ENCODE measurements at regions not wholly inside any gene's neighbourhood (a gene's known extent, or its start where the extent isn't known, plus 50 kb on each side); places are given as distances from the start of the nearest gene placed in this dataset.
"Not testable (repeated sequence)": the region's sequence is repeated elsewhere in the genome, so short reads cannot be mapped to it uniquely, and the experiment has no call there.

DNA sequence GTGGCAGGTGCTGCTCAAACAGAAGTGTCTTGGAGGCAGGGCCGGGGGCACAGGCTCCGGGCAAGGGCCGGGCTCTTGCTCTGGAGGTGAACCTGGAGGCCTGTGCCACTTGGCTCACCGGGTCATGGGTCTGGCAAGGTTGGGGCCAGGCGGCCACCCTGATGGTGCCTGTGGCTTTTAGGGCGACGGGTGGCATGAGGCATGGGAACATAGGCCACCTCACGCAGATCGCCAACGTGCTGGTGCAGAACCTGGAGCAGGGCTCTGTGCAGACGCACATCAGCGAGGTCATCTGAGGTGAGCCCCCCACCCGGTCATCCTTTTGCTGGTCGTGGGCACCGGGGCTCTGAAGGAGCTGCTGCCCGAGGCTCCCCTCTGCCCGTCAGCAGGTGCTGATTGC is 202.7 kb downstream of the LIPI start:
- not testable (repeated sequence) for DNase-seq

DNA sequence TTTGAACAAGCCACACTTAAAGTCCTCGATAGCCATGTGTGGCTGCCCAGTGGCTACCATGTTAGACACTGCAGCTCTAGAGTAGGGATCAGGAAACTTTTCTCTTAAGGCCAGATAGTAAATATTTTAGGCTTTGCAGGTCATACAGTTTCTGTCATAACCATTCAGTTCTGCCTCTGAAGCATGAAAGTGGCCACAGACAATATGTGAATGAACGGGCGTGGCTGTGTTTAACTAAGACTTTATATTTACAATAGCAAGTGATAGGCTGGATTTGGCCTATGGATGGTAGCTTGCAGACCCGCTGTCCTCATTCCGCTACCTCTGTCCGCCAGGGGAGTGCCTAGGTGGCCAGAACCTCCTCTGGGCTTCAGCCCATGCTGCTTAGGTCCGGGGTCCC is 204.6 kb downstream of the LIPI start:
- not testable (repeated sequence) for DNase-seq

DNA sequence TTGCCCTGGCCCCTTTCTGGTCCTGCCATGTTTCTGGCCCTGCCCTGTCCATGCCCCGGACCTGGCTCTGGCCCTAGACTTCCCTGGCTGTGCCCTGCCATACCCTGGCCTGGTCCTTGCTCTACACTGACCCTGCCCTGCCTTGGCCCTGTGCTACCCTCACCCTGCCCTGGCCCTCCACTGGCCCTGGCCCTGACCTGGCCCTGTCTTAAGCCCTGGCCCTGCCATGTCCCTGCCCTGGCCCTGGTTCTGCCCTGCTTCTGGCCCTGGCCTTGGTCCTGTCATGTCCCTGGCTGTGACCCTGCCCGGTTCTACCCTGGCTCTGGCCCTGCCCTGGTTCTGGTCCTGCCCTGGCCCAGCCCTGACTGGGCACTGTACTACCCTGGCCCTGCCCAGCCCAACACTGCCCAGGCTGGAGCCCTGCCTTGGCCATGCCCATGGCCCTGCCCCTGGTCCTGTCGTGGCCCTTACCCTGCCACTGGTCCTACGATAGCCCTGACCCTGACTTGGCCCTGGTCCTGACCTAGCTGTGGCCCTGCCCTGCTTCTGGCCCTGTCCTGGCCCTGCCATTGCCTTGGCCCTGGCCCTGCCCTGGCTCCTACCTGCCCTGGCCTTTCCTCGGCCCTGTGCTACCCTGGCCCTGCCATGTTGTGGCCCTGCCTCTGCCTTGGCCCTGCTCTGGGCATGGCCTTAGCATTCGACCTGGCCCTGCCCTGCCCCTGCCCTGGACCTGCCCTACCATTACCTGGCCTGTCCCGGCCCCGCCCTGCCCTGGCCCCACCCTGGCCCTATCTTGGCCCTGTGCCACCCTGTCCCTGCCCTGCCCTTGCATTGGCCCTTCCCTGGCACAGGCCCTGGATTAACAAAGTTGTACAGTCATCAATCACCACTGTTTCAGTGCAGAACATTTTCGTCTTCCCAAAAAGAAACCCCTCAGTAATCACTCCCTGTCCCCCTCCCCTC is 223.5 kb downstream of the LIPI start:
- DNase-seq: not testable (repeated sequence)

DNA sequence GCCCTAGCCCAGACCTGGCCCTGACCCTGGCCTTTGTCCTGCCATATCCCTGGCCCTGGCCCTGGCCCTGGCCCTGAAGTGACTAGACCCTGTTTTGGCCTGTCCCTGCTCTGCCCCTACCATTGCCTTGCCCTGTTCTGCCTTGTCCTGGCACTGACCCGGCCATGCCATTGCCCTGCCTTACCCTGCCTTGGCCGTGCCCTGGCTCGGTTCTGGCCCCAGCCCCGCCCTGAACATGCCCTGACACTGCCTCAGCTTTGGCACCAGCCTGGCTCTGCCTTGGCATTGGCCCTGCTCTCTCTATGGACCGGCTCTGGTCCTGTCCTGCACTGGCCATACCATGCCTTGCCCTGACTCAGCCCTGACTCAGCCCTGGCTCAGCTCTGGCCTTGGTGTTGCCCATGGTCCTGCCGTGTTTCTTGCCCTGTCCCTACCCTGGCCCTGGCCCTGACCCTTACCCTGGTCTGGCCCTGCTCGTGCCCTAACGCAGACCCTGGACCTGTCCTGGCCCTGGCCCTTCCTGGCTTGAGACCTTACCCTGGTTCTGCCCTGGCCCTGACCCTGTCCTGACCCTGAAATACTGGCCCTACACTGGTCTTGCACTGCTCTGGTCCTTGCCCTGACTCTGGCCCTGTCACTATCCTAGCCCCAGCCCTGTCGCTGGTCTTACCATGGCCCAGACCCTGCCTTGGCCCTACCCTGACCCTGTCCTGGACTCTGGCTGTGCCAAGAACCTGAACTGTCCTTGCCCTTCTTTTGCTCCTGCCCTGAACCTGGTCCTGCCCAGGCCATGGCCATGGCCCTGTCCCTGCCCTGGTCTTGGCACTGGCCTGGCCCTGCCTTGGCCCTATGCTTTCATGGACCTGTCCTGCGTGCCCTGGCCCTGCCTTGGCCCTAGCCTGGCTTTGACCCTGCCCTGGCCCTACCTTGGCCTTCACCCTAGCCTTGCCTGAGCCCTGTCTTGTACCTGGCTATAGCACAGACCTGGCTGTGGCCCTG is 224.6 kb downstream of the LIPI start:
- DNase-seq: not testable (repeated sequence)

DNA sequence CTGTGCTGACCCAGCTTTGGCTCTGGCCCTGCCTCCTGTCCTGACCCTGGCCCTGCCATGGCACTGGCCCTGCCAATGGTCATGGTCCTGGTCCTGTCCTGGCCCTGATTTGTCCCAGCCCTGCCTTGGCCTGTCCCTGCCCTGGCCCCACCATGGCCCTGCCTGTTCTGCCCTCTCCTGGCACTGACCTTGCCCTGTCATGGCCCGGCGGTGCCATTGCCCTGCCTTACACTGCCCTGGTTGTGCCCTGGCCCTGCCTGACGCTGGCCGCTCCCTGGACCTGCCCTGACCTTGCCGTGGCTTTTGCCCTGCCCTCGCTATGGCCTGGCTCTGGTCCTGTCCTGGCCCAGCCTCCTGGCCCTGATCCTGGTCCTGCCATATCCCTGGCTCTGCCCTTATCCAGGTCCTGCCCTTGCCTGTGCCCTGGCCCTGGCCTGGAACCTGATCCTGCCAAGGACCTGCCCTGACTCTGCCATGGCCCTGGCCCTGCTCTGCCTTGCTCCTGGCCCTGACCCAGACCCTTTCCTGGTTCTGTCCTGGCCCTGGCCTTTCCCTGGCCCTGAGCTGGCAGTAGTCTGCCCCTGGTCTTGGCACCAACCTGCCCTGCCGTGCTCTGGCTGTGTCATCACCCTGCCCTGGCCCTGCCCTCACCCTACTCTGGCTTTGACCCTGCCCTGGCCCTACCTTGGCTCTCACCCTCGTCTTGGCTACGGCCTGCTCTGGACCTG is 225.5 kb downstream of the LIPI start:
- DNase-seq: not testable (repeated sequence)

DNA sequence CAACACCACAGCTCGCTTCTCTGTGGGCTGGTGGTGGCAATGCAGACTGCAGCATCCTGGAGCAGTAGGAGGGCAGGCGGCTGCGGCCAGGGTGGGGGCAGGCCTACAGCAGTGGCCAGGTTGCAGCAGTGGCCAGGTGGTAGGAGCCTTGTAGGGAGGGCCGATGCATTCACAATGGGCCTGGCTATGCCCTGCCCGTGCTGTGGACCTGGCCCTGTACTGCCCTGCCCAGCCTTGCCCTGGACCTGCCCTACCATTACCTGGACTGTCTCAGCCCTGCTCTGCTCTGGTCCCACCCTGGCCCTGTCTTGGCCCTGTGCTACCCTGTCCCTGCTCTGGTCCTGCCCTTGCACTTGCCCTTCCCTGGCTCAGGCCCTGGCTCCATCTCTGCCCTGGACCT is 226.0 kb downstream of the LIPI start:
- not testable (repeated sequence) for DNase-seq

DNA sequence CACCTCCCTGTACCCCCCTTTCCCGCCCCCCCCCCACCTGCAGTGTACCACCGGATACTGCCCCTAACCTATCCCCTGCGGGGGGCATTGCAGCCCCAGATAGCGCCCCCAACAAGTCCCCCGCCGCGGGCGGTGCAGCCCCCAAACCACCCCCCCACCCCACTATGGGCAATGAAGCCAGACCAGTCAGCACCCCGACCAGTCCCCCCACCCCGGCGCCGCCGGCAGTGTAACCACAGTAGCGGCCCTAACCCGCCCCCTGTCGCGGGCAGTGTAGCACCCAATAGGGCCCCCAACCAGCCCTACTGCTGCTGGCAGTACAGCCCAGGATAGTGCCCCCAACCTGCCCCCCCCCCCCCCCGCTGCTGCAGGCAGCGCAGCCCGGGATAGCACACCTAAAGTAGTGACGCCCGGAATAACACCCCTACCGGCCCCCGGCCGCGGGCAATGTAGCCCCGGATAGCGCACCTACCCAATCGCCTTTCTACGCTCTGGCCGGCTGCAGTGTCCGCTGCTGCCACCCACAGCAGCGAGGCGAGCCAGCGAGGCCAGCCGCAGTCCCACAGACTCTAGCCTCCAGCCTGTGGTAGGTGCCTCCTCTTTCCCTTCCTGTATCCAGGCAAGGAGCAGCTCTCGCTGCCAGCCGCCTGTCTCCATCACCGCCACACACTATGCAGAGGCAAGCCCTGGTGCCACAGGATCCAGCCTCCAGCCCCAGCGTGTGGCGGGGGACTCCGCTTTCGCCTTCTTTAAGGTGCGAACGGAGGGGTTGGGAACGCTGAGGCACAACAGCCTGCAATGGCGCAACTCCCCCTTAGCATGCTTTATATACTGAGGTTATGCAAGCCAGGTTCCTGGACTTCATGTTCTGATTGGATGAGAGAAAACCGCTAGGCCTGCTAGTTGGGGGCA is 229.3 kb downstream of the LIPI start:
- DNase-seq: not testable (repeated sequence)

DNA sequence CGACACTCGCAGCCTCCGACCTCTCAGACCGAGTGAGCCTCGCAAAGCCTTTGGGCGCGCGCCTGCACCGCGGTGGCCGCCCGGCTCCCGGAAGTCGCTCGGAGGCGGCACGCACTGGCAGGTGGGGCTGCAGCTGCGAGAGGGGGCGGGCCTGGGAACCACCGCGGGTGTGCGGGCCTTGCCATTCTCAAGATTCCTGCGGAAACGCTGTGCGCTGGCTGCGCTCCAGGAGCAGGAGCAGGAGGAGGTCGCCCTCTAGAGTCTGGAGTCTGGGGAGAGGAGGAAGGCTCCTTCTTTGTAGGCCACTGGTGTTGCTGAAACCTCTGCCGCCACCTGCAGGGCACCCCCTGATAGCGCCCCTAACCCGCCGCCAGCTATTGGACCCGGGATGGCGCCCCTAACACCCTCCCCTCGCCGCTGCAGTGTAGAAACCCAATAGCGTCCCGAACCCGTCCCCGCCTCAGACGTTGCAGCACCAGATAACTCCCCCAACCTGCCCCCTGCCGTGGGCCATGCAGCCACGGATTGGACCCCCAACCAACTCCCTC is 230.6 kb downstream of the LIPI start:
- DNase-seq: not testable (repeated sequence)

DNA sequence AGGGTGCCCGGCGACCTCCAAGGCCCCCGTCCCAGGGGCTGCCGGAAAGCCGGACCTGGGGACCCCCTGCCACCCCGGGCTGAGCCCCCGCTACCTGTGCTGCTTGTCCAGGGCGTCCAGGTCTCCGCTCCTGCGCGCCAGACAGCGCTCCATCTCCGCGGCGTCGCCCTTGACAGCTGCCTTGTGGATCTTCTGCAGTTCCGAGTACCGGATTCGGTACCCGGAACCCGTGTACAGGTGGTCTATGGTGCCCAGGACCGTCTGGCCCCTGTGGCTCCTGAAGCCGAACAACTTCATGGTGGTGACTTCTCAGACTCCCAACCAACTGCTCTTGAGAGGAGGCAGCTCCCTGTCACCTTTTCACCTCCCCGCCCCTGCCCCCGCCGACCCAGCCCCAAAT is 231.1 kb downstream of the LIPI start:
- DNase-seq: not testable (repeated sequence)

DNA sequence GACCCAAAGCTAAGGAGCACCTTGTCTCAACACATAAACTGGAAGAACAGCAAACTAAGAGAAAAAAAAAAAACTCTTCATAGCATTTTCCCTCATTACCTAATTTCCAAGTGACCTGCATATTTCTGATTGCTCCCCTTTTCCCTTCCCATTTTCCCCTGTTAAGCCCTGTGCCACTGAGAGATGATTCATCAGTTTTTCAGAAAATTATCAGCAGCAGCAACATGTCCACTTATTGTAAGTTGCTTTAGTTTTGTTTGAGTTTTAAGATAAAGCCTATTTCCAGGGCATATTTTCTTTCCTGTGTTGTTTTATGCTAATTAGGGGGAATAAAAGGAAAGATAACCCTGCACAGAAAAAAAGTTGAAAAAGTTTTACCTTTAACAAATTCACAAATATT is 236.2 kb downstream of the LIPI start:
- not testable (repeated sequence) for DNase-seq

DNA sequence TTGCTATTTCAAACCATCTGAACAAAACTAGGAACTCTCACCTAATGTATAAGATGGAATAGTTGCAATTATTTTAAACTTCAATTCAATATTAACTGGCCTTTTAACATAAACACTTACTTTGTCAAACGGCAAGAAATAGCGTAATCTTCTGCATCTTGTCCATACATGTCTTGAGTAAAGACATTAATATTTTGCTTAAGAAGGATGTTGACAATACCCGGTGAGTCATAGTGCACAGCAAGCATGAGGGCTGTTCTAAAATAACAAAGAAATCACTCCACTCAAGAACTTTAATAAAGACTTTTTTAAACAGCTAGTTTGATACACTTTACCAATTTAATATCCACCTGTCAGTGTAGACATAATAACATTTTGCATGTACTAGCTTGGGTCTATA is 240.9 kb downstream of the LIPI start:
- DNase-seq: not testable (repeated sequence)

DNA sequence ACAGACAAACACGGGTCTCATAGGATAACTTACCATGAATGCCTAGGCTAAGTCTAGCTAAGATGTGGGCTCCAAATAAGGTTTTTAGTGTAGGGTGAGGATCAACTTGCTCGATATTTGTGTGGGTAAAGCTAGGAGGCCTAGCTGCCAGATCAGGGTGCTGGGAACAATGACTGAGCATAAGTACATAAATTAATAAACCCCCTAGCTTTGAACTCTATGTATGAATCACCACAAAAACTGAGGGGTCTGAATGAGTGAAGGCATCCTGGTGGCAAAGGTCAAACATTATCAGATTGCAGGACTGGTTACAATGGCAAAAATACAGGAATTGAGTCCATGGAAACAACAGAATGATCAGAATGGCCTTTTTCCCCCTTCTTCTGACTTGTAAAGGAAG is 241.8 kb downstream of the LIPI start:
- not testable (repeated sequence) for DNase-seq

DNA sequence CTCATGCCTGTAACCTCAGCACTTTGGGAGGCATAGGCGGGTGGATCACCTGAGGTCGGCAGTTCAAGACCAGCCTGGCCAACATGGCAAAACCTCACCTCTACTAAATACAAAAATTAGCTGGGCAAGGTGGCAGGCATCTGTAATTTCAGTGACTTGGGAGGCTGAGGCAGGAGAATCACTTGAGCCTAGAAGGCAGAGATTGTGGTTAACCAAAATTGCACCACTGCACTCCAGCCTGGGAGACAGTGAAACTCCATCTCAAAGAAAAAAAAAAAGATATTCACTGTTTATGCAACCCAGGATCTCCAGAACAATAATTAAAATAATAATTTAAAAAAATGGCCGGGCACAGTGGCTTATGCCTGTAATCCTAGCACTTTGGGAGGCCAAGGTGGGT is 247.5 kb downstream of the LIPI start:
- DNase-seq: not testable (repeated sequence)

DNA sequence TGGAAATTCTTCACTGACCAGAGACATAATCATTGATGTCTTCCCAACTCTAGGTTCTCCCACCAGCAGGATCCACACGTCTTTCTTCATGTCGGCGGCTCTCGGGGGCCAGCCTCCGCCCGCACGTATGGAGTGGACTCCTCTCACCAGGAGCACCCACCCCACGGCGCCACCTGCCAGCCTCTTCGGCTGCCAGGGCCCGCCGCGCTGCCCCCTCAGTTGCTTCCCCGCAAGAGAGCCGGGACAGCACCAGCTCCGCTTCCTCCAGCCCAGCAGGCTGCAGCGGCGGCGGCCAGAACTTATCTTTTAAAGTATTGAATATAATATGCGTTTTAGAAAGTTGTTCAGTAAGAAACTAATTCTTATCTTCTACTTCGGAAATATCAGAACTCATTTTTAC is 273.5 kb downstream of the LIPI start:
- DNase-seq: no peak

DNA sequence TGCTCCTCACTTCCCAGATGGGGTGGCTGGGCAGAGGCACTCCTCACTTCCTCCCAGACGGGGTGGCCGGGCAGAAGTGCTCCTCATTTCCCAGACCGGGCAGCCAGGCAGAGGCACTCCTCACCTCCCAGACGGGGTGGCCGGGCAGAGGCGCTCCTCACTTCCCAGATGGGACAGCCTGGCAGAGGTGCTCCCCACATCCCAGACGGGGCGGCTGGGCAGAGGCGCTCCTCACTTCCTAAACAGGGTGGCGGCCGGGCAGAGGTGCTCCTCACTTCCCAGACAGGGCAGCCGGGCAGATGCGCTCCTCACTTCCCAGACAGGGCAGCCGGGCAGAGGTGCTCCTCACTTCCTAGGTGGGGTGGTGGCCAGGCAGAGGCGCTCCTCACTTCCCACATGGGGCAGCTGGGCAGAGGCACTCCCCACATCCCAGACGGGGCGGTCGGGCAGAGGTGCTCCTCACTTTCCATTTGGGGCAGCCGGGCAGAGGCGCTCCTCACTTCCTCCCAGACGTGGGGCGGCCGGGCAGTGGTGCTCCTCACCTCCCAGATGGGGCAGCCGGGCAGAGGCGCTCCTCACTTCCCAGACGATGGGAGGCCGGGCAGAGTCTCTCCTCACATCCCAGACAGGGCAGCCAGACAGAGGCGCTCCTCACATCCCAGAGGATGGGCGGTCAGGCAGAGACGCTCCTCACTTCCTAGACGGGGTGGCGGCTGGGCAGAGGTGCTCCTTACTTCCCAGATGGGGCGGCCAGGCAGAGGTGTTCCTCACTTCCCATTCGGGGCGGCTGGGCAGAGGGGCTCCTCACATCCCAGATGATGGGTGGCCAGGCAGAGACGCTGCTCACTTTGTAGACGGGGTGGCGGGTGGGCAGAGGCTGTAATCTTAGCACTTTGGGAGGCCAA is 274.5 kb downstream of the LIPI start:
- not testable (repeated sequence) for DNase-seq

DNA sequence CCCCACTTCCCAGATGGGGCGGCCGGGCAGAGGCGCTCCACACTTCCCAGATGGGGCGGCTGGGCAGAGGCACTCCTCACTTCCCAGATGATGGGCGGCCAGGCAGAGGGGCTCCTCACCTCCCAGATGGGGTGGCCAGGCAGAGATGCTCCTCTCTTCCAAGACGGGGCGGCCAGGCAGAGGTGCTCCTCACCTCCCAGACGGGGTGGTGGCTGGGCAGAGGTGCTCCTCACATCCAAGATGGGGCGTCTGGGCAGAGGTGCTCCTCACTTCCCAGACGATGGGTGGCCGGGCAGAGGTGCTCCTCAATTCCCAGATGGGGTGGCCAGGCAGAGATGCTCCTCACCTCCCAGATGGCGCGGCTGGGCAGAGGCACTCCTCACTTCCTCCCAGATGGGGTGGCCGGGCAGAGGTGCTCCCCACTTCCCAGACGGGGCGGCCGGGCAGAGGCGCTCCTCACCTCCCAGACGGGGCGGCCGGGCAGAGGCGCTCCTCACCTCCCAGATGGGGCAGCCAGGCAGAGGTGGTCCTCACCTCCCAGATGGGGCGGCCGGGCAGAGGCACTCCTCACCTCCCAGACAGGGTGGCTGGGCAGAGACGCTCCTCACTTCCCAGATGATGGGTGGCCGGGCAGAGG is 275.2 kb downstream of the LIPI start:
- not testable (repeated sequence) for DNase-seq

DNA sequence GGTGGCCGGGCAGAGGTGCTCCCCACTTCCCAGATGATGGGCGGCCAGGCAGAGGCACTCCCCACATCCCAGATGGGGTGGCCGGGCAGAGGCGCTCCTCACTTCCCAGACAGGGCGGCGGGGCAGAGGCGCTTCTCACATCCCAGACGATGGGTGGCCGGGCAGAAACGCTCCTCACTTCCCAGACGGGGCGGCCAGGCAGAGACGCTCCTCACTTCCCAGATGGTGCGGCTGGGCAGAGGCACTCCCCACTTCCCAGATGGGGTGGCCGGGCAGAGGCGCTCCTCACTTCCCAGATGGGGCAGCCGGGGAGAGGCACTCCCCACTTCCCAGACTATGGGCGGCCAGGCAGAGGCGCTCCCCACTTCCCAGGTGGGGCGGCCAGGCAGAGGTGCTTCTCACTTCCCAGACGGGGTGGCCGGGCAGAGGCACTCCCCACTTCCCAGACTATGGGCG is 275.8 kb downstream of the LIPI start:
- not testable (repeated sequence) for DNase-seq

DNA sequence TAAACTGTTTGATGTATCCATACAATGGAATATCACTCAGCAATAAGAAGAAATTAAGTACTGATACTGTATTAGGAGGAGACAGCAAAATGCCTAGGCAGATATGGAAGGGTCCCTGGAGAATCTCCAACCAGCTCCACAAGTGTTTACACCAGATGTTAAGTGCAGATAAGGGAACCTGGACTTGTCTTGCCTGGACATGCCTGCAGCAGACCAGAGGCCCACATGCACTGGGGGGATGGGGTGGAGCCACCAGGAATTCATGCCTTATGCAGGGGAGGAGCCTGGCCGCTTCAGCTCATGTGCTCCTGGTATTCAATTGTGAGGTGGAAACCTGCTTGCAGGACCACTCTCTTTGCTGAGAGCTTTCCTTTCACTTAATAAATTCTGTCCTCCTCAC is 287.6 kb downstream of the LIPI start:
- DNase-seq: not testable (repeated sequence)

DNA sequence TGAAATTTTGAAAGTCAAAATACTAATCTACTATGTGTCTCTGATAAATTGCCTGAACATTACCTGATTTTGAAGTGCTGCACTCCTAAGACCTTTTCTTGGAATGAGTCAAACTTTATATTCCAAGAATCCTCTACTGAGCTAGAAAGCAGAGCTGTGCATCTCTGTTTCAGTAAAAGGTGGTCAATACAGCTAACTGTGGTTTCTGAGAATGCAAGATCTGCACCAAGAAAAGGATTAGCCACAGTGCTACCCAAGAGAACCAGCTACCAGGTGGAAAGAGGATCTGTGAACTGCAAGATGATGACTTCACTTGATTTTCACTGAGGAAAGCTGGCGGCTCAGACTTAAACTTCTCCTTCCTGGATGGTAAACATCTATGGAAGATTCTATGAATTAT is 289.3 kb downstream of the LIPI start:
- DNase-seq: not testable (repeated sequence)
